ENCODE measurements at regions not wholly inside any gene's neighbourhood (a gene's known extent, or its start where the extent isn't known, plus 50 kb on each side); places are given as distances from the start of the nearest gene placed in this dataset.
"Not testable (repeated sequence)": the region's sequence is repeated elsewhere in the genome, so short reads cannot be mapped to it uniquely, and the experiment has no call there.

- Histone ChIP-seq H3K9me3 (no peaks in the 10 kb centered on the region), H3K27ac (no peak overlapping the region), H3K4me3 (no peak overlapping the region), H3K4me1 (no peaks in the 10 kb centered on the region), H3K27me3 (no peaks in the 10 kb centered on the region), H3K36me3 (no peaks in the 10 kb centered on the region)
- no peak for TF ChIP-seq POLR2A (IDR thresholded peaks at IDR 0.05)
- TF ChIP-seq CTCF (IDR thresholded peaks at IDR 0.05): no peak
- DNase-seq: no peak
- intact Hi-C loops (cut with DNase I; ENCODE audit: low total_unique reads): no loop called here
Observed at GRCh38 chr6:6960571-6961251, 147.1 kb upstream of the RREB1 start.

- Histone ChIP-seq H3K4me3 (no peak overlapping the region), H3K9me3 (no peaks in the 10 kb centered on the region), H3K27ac (no peak overlapping the region), H3K4me1 (no peaks in the 10 kb centered on the region), H3K36me3 (no peaks in the 10 kb centered on the region), H3K27me3 (no peaks in the 10 kb centered on the region)
- no peak for DNase-seq
- intact Hi-C loops (cut with DNase I; ENCODE audit: low total_unique reads): no loop called here
- no peak for TF ChIP-seq CTCF (IDR thresholded peaks at IDR 0.05)
- TF ChIP-seq POLR2A (IDR thresholded peaks at IDR 0.05): no peak
Observed at GRCh38 chr6:6962086-6962485, 145.7 kb upstream of the RREB1 start.

- Histone ChIP-seq H3K9me3 (no peaks in the 10 kb centered on the region), H3K36me3 (no peaks in the 10 kb centered on the region), H3K27me3 (no peaks in the 10 kb centered on the region), H3K27ac (no peak overlapping the region), H3K4me3 (no peak overlapping the region), H3K4me1 (no peaks in the 10 kb centered on the region)
- no peak for TF ChIP-seq POLR2A (IDR thresholded peaks at IDR 0.05)
- no peak for TF ChIP-seq CTCF (IDR thresholded peaks at IDR 0.05)
- DNase-seq: no peak
- intact Hi-C loops (cut with DNase I; ENCODE audit: low total_unique reads): no loop called here
Observed at GRCh38 chr6:6962699-6963098, 145.1 kb upstream of the RREB1 start.

GRCh38 chr6:6963390-6963789 is 144.4 kb upstream of the RREB1 start:
- H3K9me3 ChIP-seq; intact Hi-C loops (cut with DNase I; ENCODE audit: low total_unique reads); H3K27me3 ChIP-seq; H3K36me3 ChIP-seq; H3K4me3 ChIP-seq; H3K4me1 ChIP-seq; H3K27ac ChIP-seq; DNase-seq: not testable (repeated sequence)

GRCh38 chr6:6964675-6965074 is 143.1 kb upstream of the RREB1 start:
- H3K27me3 ChIP-seq: no peaks in the 10 kb centered on the region
- TF ChIP-seq POLR2A (IDR thresholded peaks at IDR 0.05) (no peak), CTCF (IDR thresholded peaks at IDR 0.05) (no peak)
- no peaks in the 10 kb centered on the region for H3K36me3 ChIP-seq
- no peak overlapping the region for H3K4me3 ChIP-seq
- no peak for DNase-seq
- H3K27ac ChIP-seq: no peak overlapping the region
- intact Hi-C loops (cut with DNase I; ENCODE audit: low total_unique reads): no loop called here
- H3K9me3 ChIP-seq: no peaks in the 10 kb centered on the region
- H3K4me1 ChIP-seq: no peaks in the 10 kb centered on the region

- intact Hi-C loops (cut with DNase I; ENCODE audit: low total_unique reads): no loop called here
Observed at GRCh38 chr6:6966127-6966526, 141.6 kb upstream of the RREB1 start.

More at GRCh38 chr6:6966127-6966526, 141.6 kb upstream of the RREB1 start:
- Histone ChIP-seq H3K9me3 (no peaks in the 10 kb centered on the region), H3K27me3 (no peaks in the 10 kb centered on the region), H3K36me3 (no peaks in the 10 kb centered on the region), H3K4me1 (no peaks in the 10 kb centered on the region), H3K4me3 (no peak overlapping the region), H3K27ac (no peak overlapping the region)
- TF ChIP-seq CTCF (IDR thresholded peaks at IDR 0.05) (no peak), POLR2A (IDR thresholded peaks at IDR 0.05) (no peak)
- DNase-seq: no peak

Measured in uterus (tissue), 3 donors.